PC-9 (cell line): ENCODE measurements at regions not wholly inside any gene's neighbourhood (a gene's known extent, or its start where the extent isn't known, plus 50 kb on each side); places are given as distances from the start of the nearest gene placed in this dataset.

Source experiments
- BruUV-seq: library from RNA; stranded (reverse); fragments of 400-500 nt; replicated peaks from 2 replicates; lab custom pipeline; 2021; lab: Mats Ljungman, UMichigan
- CTCF ChIA-PET: fragments of 300-600 bp; sonication (Branson Sonifier 250); formaldehyde crosslinking; loops from one replicate; lab custom pipeline; 2022; ENCODE audit warnings: antibody characterized with exemption; lab: Charles Lee
- POLR2A ChIA-PET: fragments of 300-600 bp; sonication (Branson Sonifier 250); formaldehyde crosslinking; loops from one replicate; lab custom pipeline; 2022; ENCODE audit warnings: antibody characterized with exemption; ENCODE audit not compliant: unreplicated experiment; lab: Charles Lee
- DNase-seq, 2 experiments: peaks; one replicate each; pipeline versions ENCODE4 v3.0.0 to v3.0.0-alpha.2; 2015 to 2022; ENCODE audit warnings: mixed read lengths in 1 of 2
- H2AFZ ChIP-seq: fragments of 200-600 bp; sonication (generic); 2 replicates; pipeline ENCODE4 v1.8.1; 2017; ENCODE audit warnings: antibody characterized with exemption
- H3F3A ChIP-seq: fragments of 200-600 bp; sonication (generic); 2 replicates; pipeline ENCODE4 v1.8.1; 2017; ENCODE audit warnings: antibody characterized with exemption, mild to moderate bottlenecking, low read depth; ENCODE audit not compliant: insufficient read depth
- H3K27ac ChIP-seq: fragments of 200-600 bp; sonication (generic); 2 replicates; pipeline ENCODE4 v1.6.1; 2016; ENCODE audit warnings: mixed run types
- H3K27me3 ChIP-seq: fragments of 200-600 bp; sonication (generic); 2 replicates; pipeline ENCODE4 v1.6.1; 2016; ENCODE audit warnings: low read depth, mixed run types; ENCODE audit not compliant: insufficient read depth
- H3K36me3 ChIP-seq: fragments of 200-600 bp; sonication (generic); 2 replicates; pipeline ENCODE4 v1.6.1; 2016; ENCODE audit warnings: low read depth, mixed run types
- H3K4me1 ChIP-seq: fragments of 200-600 bp; sonication (generic); replicated peaks from 2 replicates; pipeline ENCODE4 v1.6.1; 2016; ENCODE audit warnings: mixed run types; ENCODE audit not compliant: insufficient read depth
- H3K4me2 ChIP-seq: fragments of 200-600 bp; sonication (generic); 2 replicates; pipeline ENCODE4 v1.6.1; 2017; ENCODE audit warnings: mixed run types
- H3K4me3 ChIP-seq: fragments of 200-600 bp; sonication (generic); 2 replicates; pipeline ENCODE4 v1.6.1; 2016; ENCODE audit warnings: mixed run types
- H3K79me2 ChIP-seq: fragments of 200-600 bp; sonication (generic); 2 replicates; pipeline ENCODE4 v1.6.1; 2017; ENCODE audit warnings: low read depth, mixed run types
- H3K9me2 ChIP-seq: fragments of 200-600 bp; sonication (generic); 2 replicates; pipeline ENCODE4 v1.8.1; 2017; ENCODE audit warnings: mild to moderate bottlenecking; ENCODE audit not compliant: insufficient read depth
- H3K9me3 ChIP-seq: fragments of 200-600 bp; sonication (generic); 2 replicates; pipeline ENCODE4 v1.8.1; 2016; ENCODE audit warnings: low read depth; ENCODE audit not compliant: insufficient read depth
- H4K20me1 ChIP-seq: fragments of 200-600 bp; sonication (generic); 2 replicates; pipeline ENCODE4 v1.8.1; 2017; ENCODE audit not compliant: insufficient read depth
- EZH2 ChIP-seq: fragments of 200-600 bp; sonication (generic); IDR thresholded peaks from 2 replicates; pipeline ENCODE4 v1.8.0; 2017; ENCODE audit warnings: antibody characterized with exemption, low read depth
- intact Hi-C: fragments of 100-400 bp; cut with micrococcal nuclease; formaldehyde crosslinking; loops from one replicate; pipeline ENCODE4 v1.10.0; 2022; ENCODE audit not compliant: unreplicated experiment
- TF ChIP-seq, protein P1 (sequence below): fragments of 200-600 bp; sonication (generic); conservative IDR thresholded peaks from 2 replicates; pipeline ENCODE4 v1.6.1; 2017; ENCODE audit warnings: mixed run types, antibody characterized with exemption, mild to moderate bottlenecking, moderate library complexity

DNA sequence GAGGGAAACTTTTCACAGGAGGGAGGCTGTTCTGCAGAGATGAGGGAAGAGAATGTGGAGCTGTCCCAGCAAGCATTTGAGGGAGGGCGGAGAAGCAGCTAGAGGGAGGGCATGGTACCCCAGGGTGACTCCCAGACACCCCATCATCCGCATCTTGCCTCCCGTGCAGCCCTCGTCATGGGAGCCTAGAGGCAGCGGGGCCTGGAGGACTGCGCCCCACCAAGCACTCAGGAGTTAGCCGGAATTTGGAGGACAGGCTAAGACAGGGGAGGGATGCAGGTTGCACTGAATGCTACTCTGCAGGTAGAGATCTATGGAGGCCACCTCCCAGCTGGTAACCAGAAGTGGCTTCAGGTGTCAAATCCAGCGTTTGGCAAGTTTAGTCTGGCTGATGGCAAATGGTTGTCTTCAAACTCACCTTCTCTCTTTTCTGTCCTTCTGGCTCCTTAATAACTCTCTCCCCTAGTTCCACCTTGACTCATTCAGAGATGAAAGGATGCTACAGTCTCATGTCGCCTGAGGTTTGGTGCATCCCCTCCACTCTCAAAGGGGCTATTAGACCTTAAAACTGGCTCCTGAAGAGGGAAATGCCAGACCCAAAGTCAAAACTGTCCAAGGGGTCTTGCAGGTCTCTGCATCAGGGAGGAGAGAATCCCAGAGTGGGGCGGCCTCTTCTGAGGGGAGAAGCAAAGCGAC, 155.9 kb upstream of the TLE3 start:
- ChIA-PET CTCF (interaction anchor here (1.1 kb wide), 1 partner anchor 234 kb away, joined by 4 read pairs; no protein-coding TSS in a partner anchor), POLR2A (no interaction called here)
- intact Hi-C loops, result no loop called here
- Histone ChIP-seq H3K9me2 (no peaks in the 10 kb centered on the region), H3K4me2 (no peak overlapping the region), H3K4me1 (peaks cover 1% of the 10 kb centered on the region), H3K9me3 (no peaks in the 10 kb centered on the region), H3K27me3 (no peaks in the 10 kb centered on the region), H2AFZ (no peak overlapping the region), H3K36me3 (no peaks in the 10 kb centered on the region), H3K4me3 (no peak overlapping the region), H3F3A (no peaks in the 10 kb centered on the region; the same call in 1 of the 2 replicates), H3K27ac (no peak overlapping the region), H4K20me1 (no peaks in the 10 kb centered on the region), H3K79me2 (no peaks in the 10 kb centered on the region)
- no peak for TF ChIP-seq EZH2
- TF ChIP-seq, protein P1, sequence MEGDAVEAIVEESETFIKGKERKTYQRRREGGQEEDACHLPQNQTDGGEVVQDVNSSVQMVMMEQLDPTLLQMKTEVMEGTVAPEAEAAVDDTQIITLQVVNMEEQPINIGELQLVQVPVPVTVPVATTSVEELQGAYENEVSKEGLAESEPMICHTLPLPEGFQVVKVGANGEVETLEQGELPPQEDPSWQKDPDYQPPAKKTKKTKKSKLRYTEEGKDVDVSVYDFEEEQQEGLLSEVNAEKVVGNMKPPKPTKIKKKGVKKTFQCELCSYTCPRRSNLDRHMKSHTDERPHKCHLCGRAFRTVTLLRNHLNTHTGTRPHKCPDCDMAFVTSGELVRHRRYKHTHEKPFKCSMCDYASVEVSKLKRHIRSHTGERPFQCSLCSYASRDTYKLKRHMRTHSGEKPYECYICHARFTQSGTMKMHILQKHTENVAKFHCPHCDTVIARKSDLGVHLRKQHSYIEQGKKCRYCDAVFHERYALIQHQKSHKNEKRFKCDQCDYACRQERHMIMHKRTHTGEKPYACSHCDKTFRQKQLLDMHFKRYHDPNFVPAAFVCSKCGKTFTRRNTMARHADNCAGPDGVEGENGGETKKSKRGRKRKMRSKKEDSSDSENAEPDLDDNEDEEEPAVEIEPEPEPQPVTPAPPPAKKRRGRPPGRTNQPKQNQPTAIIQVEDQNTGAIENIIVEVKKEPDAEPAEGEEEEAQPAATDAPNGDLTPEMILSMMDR, result no peak
- DNase-seq, result no peak
- BruUV-seq, result no TSS peak

- no peak for DNase-seq
- Histone ChIP-seq H3K4me2 (no peak overlapping the region), H3K27ac (no peak overlapping the region), H4K20me1 (no peaks in the 10 kb centered on the region), H3K79me2 (no peaks in the 10 kb centered on the region), H3K9me3 (no peaks in the 10 kb centered on the region), H3F3A (no peaks in the 10 kb centered on the region; the same call in 1 of the 2 replicates), H3K4me3 (no peak overlapping the region), H3K9me2 (no peaks in the 10 kb centered on the region), H3K4me1 (peaks cover 6% of the 10 kb centered on the region), H3K27me3 (no peaks in the 10 kb centered on the region), H3K36me3 (no peaks in the 10 kb centered on the region), H2AFZ (no peak overlapping the region)
- ChIA-PET POLR2A (no interaction called here), CTCF (interaction anchor here (1.1 kb wide), 1 partner anchor 235 kb away, joined by 4 read pairs; no protein-coding TSS in a partner anchor)
- TF ChIP-seq, protein P1, result no peak
- TF ChIP-seq EZH2, result no peak
- BruUV-seq, result no TSS peak
- intact Hi-C loops, result no loop called here
These were observed 155.2 kb upstream of the TLE3 start for GRCh38 chr15:70252951-70253320.

DNA sequence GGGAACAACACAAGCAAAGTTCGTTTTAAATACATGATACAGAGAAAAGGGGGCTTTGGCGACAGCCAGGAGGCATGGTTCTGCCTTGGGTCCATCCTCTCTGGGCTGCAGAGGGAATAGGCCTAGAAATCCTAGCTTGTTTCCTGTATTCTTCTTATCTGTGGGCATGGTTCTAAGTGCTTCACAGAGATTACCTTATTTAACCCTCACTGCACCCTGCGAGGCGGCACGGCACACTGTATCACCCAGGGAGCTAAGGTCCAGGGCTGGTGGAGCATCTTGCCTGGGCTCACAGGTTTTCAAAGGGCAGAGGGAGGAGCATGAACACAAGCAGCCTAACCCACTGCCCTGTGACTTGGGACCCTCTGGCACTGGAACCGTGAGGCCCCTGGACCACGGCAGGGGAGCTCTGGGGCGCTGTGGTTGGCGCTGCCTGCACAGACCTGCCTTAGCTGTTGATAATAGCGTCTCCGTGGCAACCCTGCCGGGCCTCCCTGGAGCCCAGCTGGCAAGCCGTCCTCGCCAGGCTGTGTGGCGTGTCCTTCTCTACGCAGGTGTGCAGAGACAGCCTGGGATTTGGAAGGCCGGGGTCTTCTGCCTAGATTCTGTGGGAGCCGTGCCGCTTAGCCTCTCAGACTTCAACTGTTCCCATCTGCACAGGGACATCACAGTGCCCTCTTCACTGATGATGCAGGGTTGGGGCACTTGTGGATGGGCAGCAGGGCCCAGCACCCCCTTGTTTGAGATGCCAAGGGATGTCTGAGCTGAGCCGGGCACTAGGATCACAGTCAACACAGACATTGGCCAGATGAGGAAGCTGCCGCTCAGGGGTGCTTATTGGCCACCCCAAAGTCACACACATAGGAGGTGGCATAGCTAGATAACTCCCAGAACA, 154.6 kb upstream of the TLE3 start:
- CTCF ChIA-PET, result interaction anchor here (1.1 kb wide), 1 partner anchor 236 kb away, joined by 4 read pairs; no protein-coding TSS in a partner anchor
- POLR2A ChIA-PET, result interaction anchor here (0.7 kb wide), 1 partner anchor 113 kb away, joined by 3 read pairs; no protein-coding TSS in a partner anchor
- H3F3A ChIP-seq, result no peaks in the 10 kb centered on the region; the same call in 1 of the 2 replicates
- no peaks in the 10 kb centered on the region for H3K9me2 ChIP-seq
- H3K9me3 ChIP-seq, result no peaks in the 10 kb centered on the region
- H3K4me3 ChIP-seq, result no peak overlapping the region
- no peak overlapping the region for H2AFZ ChIP-seq
- H3K79me2 ChIP-seq, result no peaks in the 10 kb centered on the region
- no peak for TF ChIP-seq EZH2
- TF ChIP-seq, protein P1, result no peak
- H3K27me3 ChIP-seq, result no peaks in the 10 kb centered on the region
- DNase-seq, result no peak
- H3K4me1 ChIP-seq, result peaks cover 6% of the 10 kb centered on the region
- no peaks in the 10 kb centered on the region for H4K20me1 ChIP-seq
- intact Hi-C loops, result no loop called here
- no peaks in the 10 kb centered on the region for H3K36me3 ChIP-seq
- no peak overlapping the region for H3K4me2 ChIP-seq
- no TSS peak for BruUV-seq
- no peak overlapping the region for H3K27ac ChIP-seq
